ENCODE measurements at regions not wholly inside any gene's neighbourhood (a gene's known extent, or its start where the extent isn't known, plus 50 kb on each side); places are given as distances from the start of the nearest gene placed in this dataset.

DNA sequence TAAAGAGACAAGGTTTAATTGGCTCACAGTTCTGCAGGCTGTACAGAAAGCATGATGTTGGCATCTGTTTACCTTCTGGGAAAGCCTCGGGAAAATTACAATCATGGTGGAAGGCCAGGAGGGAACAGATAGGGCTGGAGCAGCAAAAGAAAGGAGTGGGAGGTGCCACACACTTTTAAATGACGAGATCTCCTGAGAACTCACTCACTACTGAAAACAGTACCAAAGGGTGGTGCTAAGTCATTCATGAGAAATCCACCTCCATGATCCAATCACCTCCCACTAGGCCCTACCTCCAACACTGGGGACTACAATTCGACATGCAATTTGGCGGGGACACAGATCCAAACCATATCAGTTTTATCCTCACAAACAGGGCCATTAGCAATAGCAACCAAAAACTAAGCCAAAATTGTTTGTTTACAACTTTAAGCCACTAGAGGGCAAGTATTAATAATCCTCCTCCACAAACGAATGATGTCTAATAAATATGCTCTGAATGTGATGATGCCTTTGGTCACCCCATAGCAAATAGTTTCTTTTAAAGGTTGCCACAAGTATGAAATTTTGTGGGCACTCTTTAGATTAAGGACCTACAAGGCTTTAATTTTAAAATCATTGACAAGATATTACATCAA lies 129.2 kb upstream of the NRBF2 start:
- H3K9me3 ChIP-seq (ENCODE audit: severe bottlenecking) = no peaks in the 10 kb centered on the region
- no peak for DNase-seq
- H3K27ac ChIP-seq = no peak overlapping the region
- TF ChIP-seq, protein P1, sequence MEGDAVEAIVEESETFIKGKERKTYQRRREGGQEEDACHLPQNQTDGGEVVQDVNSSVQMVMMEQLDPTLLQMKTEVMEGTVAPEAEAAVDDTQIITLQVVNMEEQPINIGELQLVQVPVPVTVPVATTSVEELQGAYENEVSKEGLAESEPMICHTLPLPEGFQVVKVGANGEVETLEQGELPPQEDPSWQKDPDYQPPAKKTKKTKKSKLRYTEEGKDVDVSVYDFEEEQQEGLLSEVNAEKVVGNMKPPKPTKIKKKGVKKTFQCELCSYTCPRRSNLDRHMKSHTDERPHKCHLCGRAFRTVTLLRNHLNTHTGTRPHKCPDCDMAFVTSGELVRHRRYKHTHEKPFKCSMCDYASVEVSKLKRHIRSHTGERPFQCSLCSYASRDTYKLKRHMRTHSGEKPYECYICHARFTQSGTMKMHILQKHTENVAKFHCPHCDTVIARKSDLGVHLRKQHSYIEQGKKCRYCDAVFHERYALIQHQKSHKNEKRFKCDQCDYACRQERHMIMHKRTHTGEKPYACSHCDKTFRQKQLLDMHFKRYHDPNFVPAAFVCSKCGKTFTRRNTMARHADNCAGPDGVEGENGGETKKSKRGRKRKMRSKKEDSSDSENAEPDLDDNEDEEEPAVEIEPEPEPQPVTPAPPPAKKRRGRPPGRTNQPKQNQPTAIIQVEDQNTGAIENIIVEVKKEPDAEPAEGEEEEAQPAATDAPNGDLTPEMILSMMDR (IDR thresholded peaks at IDR 0.05; ENCODE audit: low read depth, low read length) = no peak
- peaks cover 80% of the 10 kb centered on the region for H3K27me3 ChIP-seq (ENCODE audit: insufficient read depth, low read depth, severe bottlenecking)
- H3K36me3 ChIP-seq = no peaks in the 10 kb centered on the region
- H3K4me3 ChIP-seq (ENCODE audit: low read depth, low read length) = no peak overlapping the region

DNA sequence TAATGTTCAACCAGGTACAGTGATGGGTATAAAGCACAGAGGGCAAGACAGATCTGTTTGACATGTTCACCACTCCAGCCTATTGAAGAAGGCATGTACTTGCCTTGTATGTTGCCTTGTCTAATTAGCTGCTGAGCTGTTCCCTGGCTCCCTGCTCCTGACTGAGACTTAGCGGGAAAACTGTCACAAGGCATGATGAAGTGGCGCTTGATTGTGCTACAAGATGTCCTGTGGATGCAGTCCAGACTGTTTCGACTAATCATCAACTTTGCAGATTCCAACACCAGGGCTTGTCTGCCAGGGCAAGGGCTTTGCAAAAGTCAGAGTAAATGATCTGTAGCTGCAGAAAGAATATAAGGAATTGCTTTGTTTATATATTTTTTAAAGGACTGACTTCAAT lies 136.2 kb upstream of the NRBF2 start:
- no peaks in the 10 kb centered on the region for H3K36me3 ChIP-seq
- no peak overlapping the region for H3K27ac ChIP-seq
- H3K27me3 ChIP-seq (ENCODE audit: insufficient read depth, low read depth, severe bottlenecking) = peaks cover 78% of the 10 kb centered on the region
- DNase-seq = no peak
- H3K4me3 ChIP-seq (ENCODE audit: low read depth, low read length) = no peak overlapping the region
- TF ChIP-seq, protein P1 (IDR thresholded peaks at IDR 0.05; ENCODE audit: low read depth, low read length) = no peak
- no peaks in the 10 kb centered on the region for H3K9me3 ChIP-seq (ENCODE audit: severe bottlenecking)

DNA sequence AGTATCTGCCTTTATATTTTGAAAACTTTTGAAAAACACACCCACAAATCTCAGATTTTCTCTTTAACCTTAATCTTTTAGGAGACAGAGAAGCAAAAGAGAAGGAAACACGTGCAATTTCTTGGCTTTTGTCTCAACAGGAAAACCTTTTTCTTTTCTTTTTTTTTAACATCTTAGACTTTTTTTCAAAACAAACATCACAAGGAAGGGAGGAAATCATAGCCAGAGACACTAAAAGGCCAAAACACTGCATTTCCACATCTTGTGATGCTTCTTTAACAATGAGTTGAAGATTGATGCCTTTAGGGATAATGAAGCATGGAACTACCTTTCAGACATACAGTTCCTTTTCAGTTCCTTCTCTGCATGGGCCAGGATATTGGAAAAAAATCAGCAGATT lies 136.6 kb upstream of the NRBF2 start:
- Histone ChIP-seq H3K27me3 (ENCODE audit: insufficient read depth, low read depth, severe bottlenecking) (peaks cover 77% of the 10 kb centered on the region), H3K9me3 (ENCODE audit: severe bottlenecking) (no peaks in the 10 kb centered on the region), H3K36me3 (no peaks in the 10 kb centered on the region), H3K4me3 (ENCODE audit: low read depth, low read length) (no peak overlapping the region), H3K27ac (no peak overlapping the region)
- DNase-seq = no peak
- TF ChIP-seq, protein P1 (IDR thresholded peaks at IDR 0.05; ENCODE audit: low read depth, low read length) = no peak

DNA sequence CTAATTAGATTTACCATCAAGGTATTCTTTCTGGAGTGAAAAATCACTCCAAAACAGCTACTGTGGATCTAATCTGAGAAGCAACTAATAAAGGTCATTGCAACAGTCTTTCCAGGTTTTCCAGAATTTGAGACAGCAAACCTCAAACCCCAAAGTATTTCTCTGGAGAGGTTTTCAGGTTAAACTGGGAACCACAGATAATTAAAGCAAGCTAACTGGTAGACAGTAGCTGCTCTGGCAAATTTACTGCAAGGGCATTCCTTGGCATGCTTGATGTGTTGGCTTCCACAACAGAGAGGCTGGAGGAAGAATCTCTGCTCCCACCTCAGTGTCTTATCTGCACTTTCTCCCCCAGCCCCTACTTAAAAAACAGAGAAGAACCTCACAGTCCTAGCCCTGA lies 140.0 kb upstream of the NRBF2 start:
- no peaks in the 10 kb centered on the region for H3K36me3 ChIP-seq
- DNase-seq = no peak
- no peaks in the 10 kb centered on the region for H3K9me3 ChIP-seq (ENCODE audit: severe bottlenecking)
- TF ChIP-seq, protein P1 (IDR thresholded peaks at IDR 0.05; ENCODE audit: low read depth, low read length) = no peak
- H3K27me3 ChIP-seq (ENCODE audit: insufficient read depth, low read depth, severe bottlenecking) = peaks cover 54% of the 10 kb centered on the region
- no peak overlapping the region for H3K27ac ChIP-seq
- no peak overlapping the region for H3K4me3 ChIP-seq (ENCODE audit: low read depth, low read length)

DNA sequence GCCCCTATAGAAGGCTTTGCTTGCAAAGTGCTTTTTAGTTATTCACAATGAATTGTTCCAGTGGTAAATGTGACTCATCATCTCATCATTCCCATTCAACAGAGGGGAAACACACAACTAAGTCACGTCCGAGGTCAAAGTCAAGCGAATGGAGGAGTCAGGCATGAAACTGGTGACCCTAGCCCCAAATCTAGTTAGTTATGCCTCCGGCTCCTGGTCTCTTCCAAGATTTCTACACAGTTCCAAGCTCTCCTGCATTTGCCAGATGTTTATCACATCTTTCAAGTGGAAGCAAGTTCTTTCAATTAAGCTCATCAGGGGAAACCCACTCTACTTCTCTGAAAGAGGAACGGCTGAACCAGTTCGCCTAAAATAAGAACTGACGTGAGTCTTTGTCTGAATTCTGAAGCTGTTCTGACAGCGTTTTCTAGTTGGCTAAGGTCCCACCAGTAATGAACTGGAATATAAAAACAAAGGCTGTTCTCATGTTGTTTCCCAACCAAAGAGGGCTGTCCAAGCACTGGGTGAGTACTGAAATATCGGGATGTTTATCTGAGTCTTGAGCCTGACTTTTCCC lies 140.9 kb upstream of the NRBF2 start:
- Histone ChIP-seq H3K27ac (no peak overlapping the region), H3K9me3 (ENCODE audit: severe bottlenecking) (no peaks in the 10 kb centered on the region), H3K36me3 (no peaks in the 10 kb centered on the region), H3K27me3 (ENCODE audit: insufficient read depth, low read depth, severe bottlenecking) (peaks cover 53% of the 10 kb centered on the region), H3K4me3 (ENCODE audit: low read depth, low read length) (no peak overlapping the region)
- DNase-seq = no peak
- TF ChIP-seq, protein P1 (IDR thresholded peaks at IDR 0.05; ENCODE audit: low read depth, low read length) = no peak

DNA sequence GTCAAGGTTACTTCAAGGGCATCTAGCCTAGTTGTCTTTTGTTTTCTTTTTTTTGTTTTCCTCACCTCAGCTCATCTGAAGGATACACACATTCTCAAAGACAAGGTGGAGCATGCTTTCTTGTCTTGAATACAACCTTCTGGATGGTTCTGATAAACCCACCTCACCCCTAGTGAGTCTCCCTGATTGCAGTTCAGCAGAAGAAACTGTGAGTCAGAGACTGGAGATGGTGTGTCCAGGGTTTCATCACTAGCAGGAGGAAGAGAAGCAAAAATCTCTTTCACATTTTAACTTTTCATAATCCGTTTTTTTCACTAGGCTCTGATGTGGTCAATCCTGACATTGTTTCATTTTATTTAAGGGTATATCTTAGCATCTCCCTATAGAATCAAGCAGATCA lies 143.0 kb upstream of the NRBF2 start:
- H3K36me3 ChIP-seq = no peaks in the 10 kb centered on the region
- TF ChIP-seq, protein P1 (IDR thresholded peaks at IDR 0.05; ENCODE audit: low read depth, low read length) = no peak
- no peak for DNase-seq

More for the DNA sequence above, 143.0 kb upstream of the NRBF2 start:
- no peaks in the 10 kb centered on the region for H3K9me3 ChIP-seq (ENCODE audit: severe bottlenecking)
- H3K4me3 ChIP-seq (ENCODE audit: low read depth, low read length) = no peak overlapping the region
- H3K27ac ChIP-seq = no peak overlapping the region
- H3K27me3 ChIP-seq (ENCODE audit: insufficient read depth, low read depth, severe bottlenecking) = peaks cover 55% of the 10 kb centered on the region

All from WERI-Rb-1 (cell line).